GM23248 (cell line): ENCODE measurements at regions not wholly inside any gene's neighbourhood (a gene's known extent, or its start where the extent isn't known, plus 50 kb on each side); places are given as distances from the start of the nearest gene placed in this dataset.
"Not testable (repeated sequence)": the region's sequence is repeated elsewhere in the genome, so short reads cannot be mapped to it uniquely, and the experiment has no call there.

Experiments used
- EZH2 ChIP-seq: fragments of 200-600 bp; sonication (generic); IDR thresholded peaks from 2 replicates; pipeline ENCODE4 v1.6.1; 2018; ENCODE audit warnings: antibody characterized with exemption, mild to moderate bottlenecking; ENCODE audit not compliant: insufficient read depth, poor library complexity, severe bottlenecking
- EZH2phosphoT487 ChIP-seq: fragments of 200-600 bp; sonication (generic); IDR thresholded peaks from 2 replicates; pipeline ENCODE4 v1.6.1; 2018; ENCODE audit warnings: antibody characterized with exemption, moderate library complexity, mild to moderate bottlenecking, low read depth; ENCODE audit not compliant: insufficient read depth

GRCh38 chrX:115987464-115987863 lies 183.1 kb upstream of the AGTR2 start:
- TF ChIP-seq EZH2phosphoT487, EZH2: not testable (repeated sequence)
